PC-3 (cell line): ENCODE measurements at regions not wholly inside any gene's neighbourhood (a gene's known extent, or its start where the extent isn't known, plus 50 kb on each side); places are given as distances from the start of the nearest gene placed in this dataset.

Experiments used
- CTCF ChIP-seq: fragments of 300-600 bp; sonication (generic); conservative IDR thresholded peaks from 2 replicates; pipeline ENCODE4 v1.5.1; 2017; ENCODE audit warnings: antibody characterized with exemption, low read depth, mild to moderate bottlenecking, low read length
- EZH2 ChIP-seq: fragments of 300-600 bp; sonication (generic); IDR thresholded peaks from one replicate; pipeline ENCODE4 v1.6.1; 2017; ENCODE audit warnings: antibody characterized with exemption, mild to moderate bottlenecking, low read length; ENCODE audit not compliant: unreplicated experiment
- EZH2phosphoT487 ChIP-seq: fragments of 300-600 bp; sonication (generic); IDR thresholded peaks from 2 replicates; pipeline ENCODE4 v1.6.1; 2018; ENCODE audit warnings: mild to moderate bottlenecking, antibody characterized with exemption, low read length, borderline replicate concordance

GRCh38 chr14:66101662-66102061 lies 384.5 kb upstream of the CCDC196 start:
- no peak for TF ChIP-seq CTCF
- TF ChIP-seq EZH2: no peak
- no peak for TF ChIP-seq EZH2phosphoT487
